GM23248 (cell line): ENCODE measurements at regions not wholly inside any gene's neighbourhood (a gene's known extent, or its start where the extent isn't known, plus 50 kb on each side); places are given as distances from the start of the nearest gene placed in this dataset.
"Not testable (repeated sequence)": the region's sequence is repeated elsewhere in the genome, so short reads cannot be mapped to it uniquely, and the experiment has no call there.

Experiments
- DNase-seq: peaks from one replicate; pipeline ENCODE4 v3.0.0-alpha.2; 2015
- H2AFZ ChIP-seq: fragments of 200-600 bp; sonication (generic); 2 replicates; pipeline ENCODE4 v1.6.1; 2016; ENCODE audit warnings: antibody characterized with exemption
- H3F3A ChIP-seq: fragments of 200-600 bp; sonication (generic); 2 replicates; pipeline ENCODE4 v1.6.1; 2016; ENCODE audit warnings: mild to moderate bottlenecking, antibody characterized with exemption, mixed run types; ENCODE audit not compliant: insufficient read depth
- H3K27ac ChIP-seq: fragments of 200-600 bp; sonication (generic); 2 replicates; pipeline ENCODE4 v1.5.1; 2016; ENCODE audit warnings: mild to moderate bottlenecking
- H3K27me3 ChIP-seq: fragments of 200-600 bp; sonication (generic); replicated peaks from 2 replicates; pipeline ENCODE4 v1.6.1; 2016; ENCODE audit warnings: mild to moderate bottlenecking; ENCODE audit not compliant: insufficient read depth
- H3K36me3 ChIP-seq: fragments of 200-600 bp; sonication (generic); 2 replicates; pipeline ENCODE4 v1.6.1; 2016; ENCODE audit warnings: low read depth, mild to moderate bottlenecking
- H3K4me1 ChIP-seq: fragments of 200-600 bp; sonication (generic); 2 replicates; pipeline ENCODE4 v1.6.1; 2016; ENCODE audit warnings: mild to moderate bottlenecking; ENCODE audit not compliant: insufficient read depth
- H3K4me2 ChIP-seq: fragments of 200-600 bp; sonication (generic); one replicate; pipeline ENCODE4 v1.6.1; 2016; ENCODE audit warnings: mild to moderate bottlenecking; ENCODE audit not compliant: unreplicated experiment
- H3K4me3 ChIP-seq: fragments of 200-600 bp; sonication (generic); 2 replicates; pipeline ENCODE4 v1.5.1; 2016; ENCODE audit warnings: mild to moderate bottlenecking
- H3K79me2 ChIP-seq: fragments of 200-600 bp; sonication (generic); 2 replicates; pipeline ENCODE4 v1.6.1; 2016; ENCODE audit warnings: mild to moderate bottlenecking; ENCODE audit not compliant: insufficient read depth
- H3K9ac ChIP-seq: fragments of 200-600 bp; sonication (generic); 2 replicates; pipeline ENCODE4 v1.6.1; 2016; ENCODE audit warnings: mild to moderate bottlenecking
- H3K9me2 ChIP-seq: fragments of 200-600 bp; sonication (generic); 2 replicates; pipeline ENCODE4 v1.6.1; 2016; ENCODE audit warnings: mixed run types, mild to moderate bottlenecking, moderate library complexity; ENCODE audit not compliant: insufficient read depth
- H3K9me3 ChIP-seq: fragments of 200-600 bp; sonication (generic); one replicate; pipeline ENCODE4 v1.6.1; 2017; ENCODE audit warnings: low read depth
- H4K20me1 ChIP-seq: fragments of 200-600 bp; sonication (generic); 2 replicates; pipeline ENCODE4 v1.6.0; 2016; ENCODE audit not compliant: insufficient read depth
- EZH2 ChIP-seq: fragments of 200-600 bp; sonication (generic); IDR thresholded peaks from 2 replicates; pipeline ENCODE4 v1.6.1; 2018; ENCODE audit warnings: antibody characterized with exemption, mild to moderate bottlenecking; ENCODE audit not compliant: insufficient read depth, poor library complexity, severe bottlenecking
- EZH2phosphoT487 ChIP-seq: fragments of 200-600 bp; sonication (generic); IDR thresholded peaks from 2 replicates; pipeline ENCODE4 v1.6.1; 2018; ENCODE audit warnings: antibody characterized with exemption, moderate library complexity, mild to moderate bottlenecking, low read depth; ENCODE audit not compliant: insufficient read depth
- WGBS, 2 experiments: methylation state at CpG; one replicate each; pipeline ENCODE4 v1.1.6; 2015 to 2017; ENCODE audit warnings: low lambda C conversion rate in 2 of 2, low coverage in 1 of 2; ENCODE audit errors: missing lambda C conversion rate in 2 of 2; 5-methylcytosine and 5-hydroxymethylcytosine counted together
- in situ Hi-C: fragments of 300-500 bp; cut with MboI; formaldehyde crosslinking; loops from 2 replicates; pipeline ENCODE4 v1.15.0; 2020

DNA sequence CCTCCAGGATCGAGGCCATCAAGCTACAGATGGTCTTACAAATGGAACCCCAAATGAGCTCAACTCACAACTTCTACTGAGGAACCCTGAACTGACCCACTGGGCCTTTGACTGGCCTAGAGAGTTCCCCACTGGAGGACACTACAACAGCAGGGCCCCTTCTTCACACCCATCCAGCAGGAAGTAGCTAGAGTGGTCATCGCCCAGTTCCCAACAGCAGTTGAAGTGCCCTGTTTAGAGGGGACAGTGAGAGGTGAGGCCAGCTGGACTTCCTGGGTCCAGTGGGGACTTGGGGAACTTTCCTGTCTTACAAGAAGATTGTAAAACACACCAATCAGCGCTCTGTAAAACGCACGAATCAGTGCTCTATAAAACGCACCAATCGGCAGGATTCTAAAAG lies 247.9 kb upstream of the BTG1 start:
- no peak overlapping the region for H2AFZ ChIP-seq
- in situ Hi-C loops: no loop called here
- DNase-seq: no peak
- H3K9me2 ChIP-seq: no peaks in the 10 kb centered on the region
- H3K9ac ChIP-seq: no peak overlapping the region
- H3K36me3 ChIP-seq: no peaks in the 10 kb centered on the region
- H3K79me2 ChIP-seq: no peaks in the 10 kb centered on the region
- H3F3A ChIP-seq: 0 out of 2 replicates have a peak, but pooled peaks cover 5% of the 10 kb centered on the region
- WGBS, 2 experiments: 89 to 91% methylated on average over 7 of the region's 7 CpGs
- H4K20me1 ChIP-seq: no peaks in the 10 kb centered on the region
- no peaks in the 10 kb centered on the region for H3K27me3 ChIP-seq
- TF ChIP-seq EZH2phosphoT487: no peak
- no peak overlapping the region for H3K4me3 ChIP-seq
- H3K4me1 ChIP-seq: peaks cover 11% of the 10 kb centered on the region
- no peak overlapping the region for H3K4me2 ChIP-seq
- H3K27ac ChIP-seq: no peak overlapping the region
- no peaks in the 10 kb centered on the region for H3K9me3 ChIP-seq

DNA sequence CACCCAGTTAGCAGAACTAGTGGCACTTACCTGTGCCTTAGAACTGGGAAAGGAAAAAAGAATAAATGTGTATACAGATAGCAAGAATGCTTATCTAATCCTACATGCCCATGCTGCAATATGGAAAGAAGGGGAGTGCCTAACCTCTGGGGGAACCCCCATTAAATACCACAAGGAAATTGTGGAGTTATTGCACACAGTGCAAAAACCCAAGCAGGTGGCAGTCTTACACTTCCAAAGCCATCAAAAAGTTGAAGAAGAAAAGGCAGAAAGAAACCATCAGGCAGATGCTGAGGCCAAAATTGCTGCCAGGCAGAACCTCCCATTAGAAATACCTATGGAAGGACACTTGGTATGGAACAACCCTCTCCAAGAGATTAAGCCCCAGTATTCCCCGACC lies 246.1 kb upstream of the BTG1 start:
- H2AFZ ChIP-seq, H3K27me3 ChIP-seq, DNase-seq, H3K36me3 ChIP-seq, in situ Hi-C loops, H3K9me2 ChIP-seq, H4K20me1 ChIP-seq, H3K4me3 ChIP-seq, H3K9ac ChIP-seq, H3K9me3 ChIP-seq, H3K27ac ChIP-seq, H3K4me2 ChIP-seq, H3K4me1 ChIP-seq, H3F3A ChIP-seq, H3K79me2 ChIP-seq: not testable (repeated sequence)
- WGBS, 2 experiments: 65 to 82% methylated on average over 1 of the region's 1 CpG

GRCh38 chr12:92389466-92389865 lies 243.8 kb upstream of the BTG1 start:
- Histone ChIP-seq H3K9me3 (no peaks in the 10 kb centered on the region), H3K79me2 (no peaks in the 10 kb centered on the region), H4K20me1 (no peaks in the 10 kb centered on the region), H3K4me3 (no peak overlapping the region), H2AFZ (no peak overlapping the region), H3F3A (no peaks in the 10 kb centered on the region), H3K9ac (no peak overlapping the region), H3K27ac (no peak overlapping the region), H3K36me3 (no peaks in the 10 kb centered on the region), H3K4me1 (no peaks in the 10 kb centered on the region), H3K4me2 (no peak overlapping the region), H3K9me2 (no peaks in the 10 kb centered on the region), H3K27me3 (no peaks in the 10 kb centered on the region)
- WGBS, 2 experiments: 66 to 73% methylated on average over 3 of the region's 3 CpGs
- DNase-seq: no peak
- in situ Hi-C loops: no loop called here
- TF ChIP-seq EZH2 (no peak), EZH2phosphoT487 (no peak)

DNA sequence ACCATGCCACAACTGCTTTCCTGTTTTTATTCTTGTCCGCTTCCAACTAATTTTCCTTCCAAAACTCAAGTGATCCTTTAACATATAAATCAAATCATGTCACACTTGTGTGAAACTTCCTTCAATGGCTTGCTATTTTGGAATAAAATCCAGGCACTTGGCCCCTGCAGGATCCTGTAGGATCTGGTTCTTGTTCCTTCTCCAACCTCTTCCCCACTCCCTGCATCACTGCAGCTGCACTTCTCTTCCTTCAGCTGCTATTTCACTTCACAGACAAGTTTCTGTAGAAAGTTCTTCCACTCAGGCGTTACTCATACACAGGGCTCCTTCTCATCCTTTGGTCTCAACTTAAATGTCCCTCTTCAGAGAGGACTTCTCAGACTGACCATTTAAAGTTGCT lies 239.7 kb upstream of the BTG1 start:
- DNase-seq: no peak
- Histone ChIP-seq H3K9me2 (no peaks in the 10 kb centered on the region), H3K9me3 (no peaks in the 10 kb centered on the region), H4K20me1 (no peaks in the 10 kb centered on the region), H3K4me1 (no peaks in the 10 kb centered on the region), H3K4me3 (no peak overlapping the region), H3K9ac (no peak overlapping the region), H2AFZ (no peak overlapping the region), H3K79me2 (no peaks in the 10 kb centered on the region), H3F3A (no peaks in the 10 kb centered on the region), H3K4me2 (no peak overlapping the region), H3K27me3 (no peaks in the 10 kb centered on the region), H3K36me3 (no peaks in the 10 kb centered on the region), H3K27ac (no peak overlapping the region)
- no peak for TF ChIP-seq EZH2
- no peak for TF ChIP-seq EZH2phosphoT487
- in situ Hi-C loops: no loop called here
- WGBS, 2 experiments: 96 to 98% methylated on average over 2 of the region's 2 CpGs

GRCh38 chr12:92384571-92384970 lies 238.9 kb upstream of the BTG1 start:
- 59 to 60% methylated on average over 3 of the region's 3 CpGs for WGBS, 2 experiments
- Histone ChIP-seq H3K4me2 (no peak overlapping the region), H3K9me2 (no peaks in the 10 kb centered on the region), H3K4me3 (no peak overlapping the region), H3K27me3 (no peaks in the 10 kb centered on the region), H3K36me3 (no peaks in the 10 kb centered on the region), H3K4me1 (no peaks in the 10 kb centered on the region), H3K9ac (no peak overlapping the region), H3K9me3 (no peaks in the 10 kb centered on the region), H4K20me1 (no peaks in the 10 kb centered on the region), H2AFZ (no peak overlapping the region), H3K27ac (no peak overlapping the region), H3F3A (no peaks in the 10 kb centered on the region), H3K79me2 (no peaks in the 10 kb centered on the region)
- no peak for DNase-seq
- in situ Hi-C loops: no loop called here
- TF ChIP-seq EZH2phosphoT487 (no peak), EZH2 (no peak)
